Myocyte (in vitro differentiated cells): ENCODE measurements at regions not wholly inside any gene's neighbourhood (a gene's known extent, or its start where the extent isn't known, plus 50 kb on each side); places are given as distances from the start of the nearest gene placed in this dataset.

ENCODE experiments used
- DNase-seq: peaks from one replicate; pipeline ENCODE4 v3.0.0-alpha.2; 2012; ENCODE audit warnings: low read depth

DNA sequence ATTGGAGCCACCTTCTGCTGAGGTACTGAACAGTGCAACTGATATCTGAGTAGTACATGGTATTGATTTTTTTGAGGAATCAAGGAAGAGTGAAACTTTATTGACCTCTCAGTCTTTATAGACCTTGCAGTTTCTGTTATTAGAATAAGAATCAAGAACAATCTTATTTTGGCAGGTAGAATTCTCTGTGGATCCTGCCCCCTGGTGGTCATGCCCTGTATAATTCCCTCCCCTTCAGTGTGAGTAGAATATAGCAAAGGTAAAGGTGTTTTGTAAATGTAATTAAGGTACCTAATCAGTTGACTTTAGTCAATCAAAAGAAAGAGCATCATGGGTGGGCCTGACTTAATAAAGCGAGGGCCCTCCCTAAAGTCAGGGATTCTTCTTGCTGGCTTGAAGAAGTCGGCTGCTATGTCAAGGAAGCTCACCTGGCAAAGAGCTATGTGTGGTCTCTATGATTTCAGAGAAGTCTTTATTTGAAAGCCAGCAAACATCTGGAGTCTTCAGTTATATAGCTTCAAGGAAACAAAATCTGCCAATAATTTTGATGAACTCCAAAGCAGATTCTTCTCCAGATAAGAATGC is 142.8 kb downstream of the LSM5 start:
- DNase-seq, result peak; percentile 33

DNA sequence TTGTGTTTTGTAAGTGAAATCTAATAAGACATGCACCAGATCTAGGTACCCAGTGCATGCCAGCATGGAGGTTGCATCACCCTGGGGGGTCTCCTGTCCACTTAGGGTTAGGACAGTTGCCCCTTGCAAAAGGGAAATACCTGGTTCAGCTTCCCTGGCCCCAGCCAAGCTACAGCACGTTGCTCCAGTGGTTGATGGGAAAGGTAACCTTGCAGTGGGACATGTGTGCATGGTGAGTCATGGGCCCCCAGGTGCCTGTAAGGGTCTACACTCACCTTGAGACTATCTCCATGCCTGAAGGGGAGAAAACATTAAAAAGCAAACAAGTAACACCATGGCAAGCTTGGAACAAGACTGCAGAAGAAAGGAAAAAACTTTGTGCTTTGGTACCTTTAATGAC is 143.9 kb downstream of the LSM5 start:
- no peak for DNase-seq

DNA sequence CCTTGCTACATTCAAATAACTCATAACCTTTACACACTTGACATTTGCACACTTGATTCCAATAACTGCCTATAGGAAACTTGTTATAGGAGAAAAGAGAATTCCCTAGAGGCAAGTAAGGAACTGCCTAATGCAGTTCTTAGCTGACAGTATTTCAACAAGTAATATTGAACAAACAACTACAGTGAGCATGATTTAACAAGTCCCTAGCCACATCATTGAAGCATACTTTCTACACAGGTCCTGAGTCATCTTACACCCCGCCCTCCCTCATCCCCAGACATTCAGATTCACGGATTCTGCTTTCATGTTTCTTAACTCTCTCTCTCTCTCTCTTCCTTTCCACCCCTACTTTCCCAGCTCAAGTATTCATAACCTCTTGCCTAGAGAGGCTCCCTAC is 153.5 kb downstream of the LSM5 start:
- DNase-seq, result no peak

DNA sequence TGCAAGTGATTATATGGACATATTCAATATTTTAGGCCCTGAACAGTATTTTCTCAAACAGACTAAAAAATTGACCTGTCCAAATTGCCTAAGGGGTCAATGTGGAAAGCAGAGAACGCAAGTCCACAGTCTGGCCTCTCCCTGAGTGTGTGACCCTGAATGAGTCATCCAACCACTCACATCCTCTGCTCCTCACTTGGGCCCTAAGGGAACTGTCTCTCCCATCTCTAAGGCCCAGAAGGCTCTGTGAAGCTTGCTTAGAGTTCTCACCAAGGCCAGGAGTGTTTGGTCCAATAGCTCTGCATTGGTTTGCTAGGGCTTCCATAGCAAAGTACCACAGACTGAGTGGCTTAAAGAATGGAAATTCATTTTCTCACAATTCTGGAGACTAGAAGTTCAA is 155.1 kb downstream of the LSM5 start:
- peak; percentile 24 for DNase-seq

DNA sequence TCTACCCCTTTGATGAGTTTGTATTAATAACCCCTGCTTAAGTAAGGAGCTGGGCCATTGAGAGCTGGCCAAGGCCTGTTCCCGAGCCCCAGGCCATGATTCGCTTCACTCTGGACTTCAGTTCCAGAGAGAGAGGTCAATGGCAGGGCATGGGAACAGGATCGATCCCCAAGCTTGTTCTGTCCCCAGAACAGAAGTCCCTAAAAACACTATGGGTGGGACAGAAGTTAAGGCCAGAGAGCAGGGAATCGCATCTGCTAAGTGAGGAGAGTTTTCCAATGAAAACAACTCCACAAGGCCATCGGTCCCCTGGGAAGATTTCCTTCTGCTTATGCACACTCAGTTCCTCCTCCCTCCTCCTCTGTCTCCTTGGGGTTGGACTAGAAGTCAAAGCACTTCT is 159.6 kb downstream of the LSM5 start:
- no peak for DNase-seq

DNA sequence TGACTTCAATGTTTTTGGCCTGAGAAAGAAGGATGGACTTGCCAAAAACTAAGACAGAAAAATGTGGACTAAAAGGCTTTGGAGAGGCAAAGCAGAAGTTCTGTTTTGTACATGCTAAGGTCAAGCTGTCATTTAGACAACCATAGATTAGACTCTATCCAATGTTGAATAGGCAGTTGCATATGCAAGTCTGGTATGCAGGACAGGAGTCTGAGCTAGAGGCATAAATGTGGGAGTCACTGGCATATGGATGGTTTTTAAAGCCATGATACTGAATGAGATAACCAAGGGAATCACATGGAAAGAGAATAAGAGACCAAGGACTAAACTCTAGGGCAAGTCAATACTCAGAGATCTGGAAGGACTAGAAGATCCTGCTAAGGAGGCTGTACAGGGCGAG is 164.1 kb downstream of the LSM5 start:
- no peak for DNase-seq

DNA sequence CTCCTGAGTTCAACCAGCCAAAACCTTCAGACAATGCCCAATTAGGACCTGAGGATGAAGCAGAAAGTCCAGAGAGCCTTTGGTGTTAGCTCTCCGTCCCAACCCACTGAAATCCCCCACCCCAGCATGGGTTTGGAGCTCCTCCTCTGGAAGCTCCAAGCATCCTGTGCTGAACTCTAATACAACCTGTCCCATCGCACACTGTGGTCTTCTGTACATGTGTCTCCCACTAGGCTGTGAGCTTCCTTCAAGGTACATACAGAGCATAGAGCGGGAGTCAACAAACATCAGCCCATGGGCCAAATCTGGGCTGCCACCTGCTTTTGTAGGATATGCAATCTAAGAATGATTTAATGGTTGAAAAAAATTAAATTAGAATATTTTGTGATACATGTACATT is 166.5 kb downstream of the LSM5 start:
- no peak for DNase-seq

DNA sequence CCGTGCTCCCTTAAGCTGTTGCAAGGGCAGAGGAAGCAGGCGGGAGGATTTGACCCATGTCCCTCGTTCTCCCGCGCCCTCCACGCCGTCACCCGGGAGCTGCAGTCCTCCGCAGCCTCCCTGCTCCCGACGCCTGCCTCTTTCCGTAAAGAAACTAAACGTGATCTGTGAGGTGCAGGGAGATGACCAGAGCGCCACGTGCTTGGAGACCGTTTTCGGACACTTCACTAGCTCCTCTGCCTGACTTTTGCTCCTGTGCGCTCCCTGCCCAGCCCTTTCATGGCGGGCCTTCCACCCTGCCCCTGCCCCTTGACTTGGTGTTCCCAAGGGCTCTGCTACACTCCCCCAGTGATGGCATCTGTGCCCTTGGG is 171.2 kb downstream of the LSM5 start:
- no peak for DNase-seq

DNA sequence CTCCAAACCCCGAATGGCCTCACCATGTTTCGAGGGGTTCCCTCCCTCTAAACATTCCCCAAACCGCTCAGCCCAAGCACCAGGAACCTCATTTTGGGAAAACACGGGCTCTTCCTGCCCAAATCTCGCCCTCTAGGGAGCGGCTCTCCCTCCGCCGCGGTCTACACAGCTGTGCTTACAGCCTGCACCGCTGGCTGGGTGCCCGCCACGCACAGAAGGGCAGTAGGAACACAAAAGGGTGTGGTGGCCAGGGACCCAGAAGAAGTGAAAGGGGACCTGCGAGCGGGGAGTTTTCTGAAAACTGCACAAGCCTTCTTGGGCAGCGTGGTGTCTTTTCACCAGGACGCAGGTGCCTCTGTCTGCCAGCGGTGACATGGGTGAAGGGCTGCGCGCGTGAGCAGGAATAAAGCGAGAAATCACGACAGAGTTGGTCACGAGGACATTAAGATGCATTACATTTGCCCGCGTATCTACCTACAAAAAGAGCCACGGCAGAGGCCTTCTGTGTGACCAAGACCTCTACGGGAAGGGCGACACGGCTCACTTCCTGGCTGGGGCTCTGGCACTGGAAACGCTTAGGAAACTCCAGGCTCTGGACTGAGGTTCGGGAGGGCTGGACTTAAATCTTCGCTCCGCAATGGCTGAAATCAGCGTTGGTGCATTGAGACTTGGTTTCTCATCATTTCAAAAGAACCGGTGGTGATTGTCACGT is 171.7 kb downstream of the LSM5 start:
- DNase-seq, result no peak

DNA sequence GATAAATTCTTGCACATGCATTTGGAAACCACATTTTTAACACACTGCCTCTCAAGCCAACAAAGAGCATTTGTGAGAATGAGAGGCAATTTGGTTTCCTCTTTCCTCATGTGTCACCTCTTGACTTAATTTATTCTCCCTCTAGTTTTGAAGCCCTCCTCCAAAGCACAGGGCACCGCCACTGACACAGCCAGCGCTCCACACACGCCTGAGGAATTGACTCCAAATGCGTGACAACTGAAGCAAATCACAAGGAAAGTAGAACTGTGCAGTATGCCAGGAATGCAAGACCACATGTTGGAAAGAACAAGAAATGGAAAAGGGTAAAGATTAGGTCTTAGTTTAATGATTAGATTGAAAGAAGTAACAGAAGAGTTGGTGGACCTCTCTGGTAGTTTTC is 173.3 kb downstream of the LSM5 start:
- DNase-seq, result peak; percentile 5

DNA sequence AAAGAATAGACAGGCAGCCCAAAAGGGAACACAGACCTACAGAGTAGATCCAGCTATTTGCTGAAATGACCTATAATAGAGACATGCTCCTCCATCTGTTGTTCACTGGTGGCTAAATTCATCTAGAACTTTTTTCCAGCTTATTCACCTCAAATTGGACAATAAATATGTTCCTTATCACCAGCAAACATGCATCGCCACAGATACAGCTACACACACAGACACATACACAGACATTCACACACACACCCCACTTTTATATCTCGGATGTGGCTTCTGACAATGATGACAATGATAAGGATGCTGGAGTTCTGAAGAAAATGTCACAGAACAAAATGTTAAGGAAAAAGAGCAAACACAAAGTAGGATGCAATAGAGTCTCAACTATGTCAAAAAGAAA is 175.4 kb downstream of the LSM5 start:
- no peak for DNase-seq

DNA sequence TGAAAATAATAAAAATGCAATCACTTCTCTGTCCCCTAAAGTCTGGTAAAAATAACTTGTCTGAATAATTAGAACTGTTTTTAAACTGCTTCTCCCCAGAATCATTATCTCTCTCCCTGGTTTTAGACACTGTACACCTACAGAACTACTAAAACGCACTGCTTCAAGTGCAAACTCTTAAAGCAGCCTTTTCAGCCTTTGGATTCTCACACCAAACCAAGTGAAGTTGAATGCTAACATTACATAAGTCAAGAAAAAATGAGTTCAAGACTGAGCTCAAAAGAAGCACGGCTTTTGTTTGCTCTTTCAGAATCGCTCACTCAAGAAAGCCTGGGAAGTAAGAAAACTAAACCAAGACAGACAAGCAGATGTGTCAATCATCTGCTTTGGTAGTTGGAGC is 188.8 kb downstream of the LSM5 start:
- DNase-seq, result no peak

DNA sequence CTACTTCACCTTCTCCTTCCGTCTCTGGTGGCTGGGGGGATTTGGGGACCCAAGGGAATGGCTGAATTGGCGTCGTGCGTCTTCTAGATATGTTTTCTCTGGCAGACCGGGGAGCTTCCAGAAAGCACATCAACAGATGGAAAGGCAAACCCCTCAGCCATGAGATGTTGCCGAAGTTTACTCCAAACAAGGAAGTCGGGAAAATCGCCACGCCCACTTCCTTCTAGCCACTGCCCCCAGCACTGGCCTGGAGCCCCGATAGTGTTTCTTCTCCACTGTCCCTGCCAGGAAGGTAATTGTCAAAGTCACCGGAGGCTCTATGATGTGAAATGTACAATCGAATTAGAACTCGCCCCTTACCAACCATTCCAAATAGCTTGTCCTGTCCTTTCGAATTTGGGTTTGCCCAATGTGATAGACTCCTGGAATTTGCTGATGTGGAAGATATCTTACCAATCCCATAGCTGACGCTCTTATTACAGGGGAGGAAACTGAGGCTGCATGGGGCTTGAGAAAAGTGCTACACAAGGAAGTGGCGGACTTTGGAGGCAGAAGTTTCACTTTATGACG is 191.0 kb downstream of the LSM5 start:
- DNase-seq, result no peak

DNA sequence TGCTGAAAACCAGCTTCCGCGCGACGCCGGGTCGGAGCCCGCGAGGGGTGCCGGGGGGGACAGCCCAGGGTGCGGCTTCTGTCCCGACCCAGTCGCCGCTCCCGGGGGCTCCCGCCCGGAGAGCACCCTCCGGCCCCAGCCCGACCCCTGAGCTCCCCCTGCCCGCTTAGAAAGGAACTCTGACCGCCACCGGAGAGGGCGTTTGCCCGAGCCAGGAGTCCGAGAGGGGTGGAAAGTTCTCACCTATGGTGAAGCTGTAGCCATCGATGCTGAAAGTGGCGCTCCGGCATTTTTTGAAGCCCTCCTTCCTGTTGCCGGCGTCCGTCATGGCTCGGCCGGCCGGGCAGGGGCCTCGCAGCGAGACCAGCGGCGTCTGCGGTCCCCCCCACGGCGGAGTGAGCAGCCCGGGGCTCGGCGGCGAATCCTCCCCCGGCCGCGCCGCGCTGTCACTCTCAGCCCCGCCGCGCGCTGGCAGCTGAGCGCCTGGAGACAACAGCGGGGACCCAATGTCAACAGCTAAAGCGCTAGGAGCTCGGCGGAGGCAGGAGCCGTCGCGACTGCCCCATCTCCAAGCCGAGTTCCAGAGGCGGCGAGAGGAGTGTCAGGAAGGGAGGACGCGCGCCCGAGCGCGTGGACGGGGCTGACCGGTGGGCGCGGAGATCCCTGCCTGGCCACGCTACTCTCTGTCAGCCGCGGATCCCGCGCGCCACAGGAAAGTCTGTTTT is 191.6 kb downstream of the LSM5 start:
- DNase-seq, result no peak

DNA sequence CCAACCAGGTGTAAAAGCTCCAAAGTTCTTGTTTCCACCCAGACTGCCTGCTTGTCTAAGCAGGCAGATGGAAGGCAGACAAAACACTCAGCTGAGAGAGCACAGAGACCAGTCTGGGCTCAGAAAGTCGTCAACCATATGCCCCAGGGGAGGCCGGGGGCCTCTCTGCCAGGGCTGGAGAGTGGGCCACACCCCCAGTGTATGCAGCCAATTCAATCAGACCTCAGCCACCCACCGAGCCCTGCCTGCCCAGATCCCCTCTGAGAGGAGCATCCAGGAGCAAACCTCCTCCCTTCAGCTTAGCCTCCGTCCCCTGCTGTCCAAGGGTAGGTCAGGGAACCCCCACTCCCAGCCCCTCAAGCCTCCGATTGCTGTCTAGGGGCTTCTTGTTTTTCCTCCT is 196.3 kb downstream of the LSM5 start:
- DNase-seq, result no peak

DNA sequence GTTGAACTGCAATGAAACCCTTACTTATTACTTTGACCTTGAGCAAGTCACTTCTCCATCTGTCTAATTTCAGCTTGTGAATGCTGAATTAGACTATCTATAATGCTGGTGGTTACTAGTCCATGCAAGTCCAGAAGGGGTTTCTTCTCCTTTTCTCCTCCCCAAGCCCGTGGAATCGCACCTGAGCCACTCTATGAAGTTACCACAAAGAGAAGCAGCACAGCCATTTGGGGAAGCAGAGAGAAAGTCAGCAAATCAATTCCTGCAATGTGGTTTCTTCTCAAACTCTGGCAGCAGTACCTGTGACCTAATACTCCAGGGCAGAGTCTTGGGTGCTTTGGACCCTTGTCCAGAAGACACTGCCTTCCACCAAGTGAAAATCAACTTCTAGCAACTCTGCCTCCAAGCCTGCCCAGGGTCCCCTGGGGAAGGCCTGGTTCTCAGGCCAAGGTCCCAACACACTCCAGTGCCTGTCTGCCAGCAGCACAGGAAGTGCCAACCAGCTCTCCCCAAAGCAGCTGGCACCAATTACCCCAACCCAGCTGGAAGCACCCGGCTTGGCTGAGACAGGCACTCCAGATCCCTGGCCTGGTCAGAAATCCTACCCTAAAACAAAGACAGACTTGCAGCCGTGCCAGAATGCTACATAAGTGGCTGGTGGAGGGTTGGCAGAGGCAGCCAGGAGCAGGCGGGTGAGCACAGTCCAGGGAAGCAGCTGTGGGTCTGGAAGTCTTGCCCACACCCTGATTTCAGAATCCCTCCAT is 200.3 kb downstream of the LSM5 start:
- DNase-seq, result peak; percentile 17

DNA sequence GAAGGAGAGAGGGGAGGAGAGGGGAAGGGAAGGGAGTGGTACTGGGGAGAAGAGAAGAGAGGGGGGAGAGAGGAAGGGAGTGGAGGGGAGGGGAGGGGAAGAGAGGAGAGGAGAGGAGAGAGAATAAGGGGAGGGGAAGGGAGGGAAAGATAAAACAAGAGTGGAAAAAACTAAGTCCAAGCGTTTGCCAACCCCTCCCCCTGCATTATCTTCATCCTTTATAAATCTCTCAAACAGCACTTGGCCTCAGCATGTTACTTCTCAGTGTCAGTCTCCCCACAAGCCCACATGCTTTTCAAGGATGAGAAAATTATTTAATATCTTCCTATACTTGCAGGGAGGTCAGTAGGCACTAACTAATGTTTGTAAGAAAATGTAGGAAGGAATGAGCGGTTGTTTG is 204.5 kb downstream of the LSM5 start:
- no peak for DNase-seq

DNA sequence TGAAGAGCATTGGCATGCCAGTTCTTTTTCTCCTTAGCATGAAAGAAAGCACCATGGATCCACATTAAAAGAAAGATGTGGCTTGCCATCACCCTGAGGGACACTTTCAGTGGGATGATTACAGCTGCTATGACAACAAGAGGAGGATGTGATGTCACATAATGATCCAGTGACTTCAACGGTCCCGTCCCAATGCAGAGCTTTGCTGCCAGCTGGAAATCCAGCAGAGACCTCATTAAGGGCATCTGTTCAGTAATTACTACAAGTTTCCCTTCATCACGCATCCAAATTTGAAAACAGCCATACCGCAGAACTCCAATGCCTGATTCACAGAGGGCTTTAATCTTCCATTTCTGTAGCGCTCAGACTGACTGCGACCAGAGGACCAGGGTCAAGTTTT is 206.6 kb downstream of the LSM5 start:
- no peak for DNase-seq

DNA sequence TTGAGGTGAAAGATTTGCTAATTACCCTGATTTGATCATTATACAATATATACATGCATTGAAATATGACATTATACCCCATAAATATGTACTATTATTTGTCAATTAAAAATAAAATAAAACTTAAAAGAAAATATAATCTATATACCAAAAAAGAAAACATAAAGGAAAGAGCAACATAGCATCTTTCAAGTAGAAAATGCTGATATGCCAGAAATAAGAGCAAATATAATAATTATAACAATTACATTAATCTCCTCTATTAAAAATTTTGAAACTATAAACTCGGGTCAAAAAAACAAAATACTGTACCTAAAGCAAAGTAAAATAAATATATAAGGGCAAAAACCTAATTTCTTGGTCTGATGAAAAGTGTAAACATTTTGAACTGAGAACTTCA is 209.3 kb upstream of the PDE1C start:
- no peak for DNase-seq

DNA sequence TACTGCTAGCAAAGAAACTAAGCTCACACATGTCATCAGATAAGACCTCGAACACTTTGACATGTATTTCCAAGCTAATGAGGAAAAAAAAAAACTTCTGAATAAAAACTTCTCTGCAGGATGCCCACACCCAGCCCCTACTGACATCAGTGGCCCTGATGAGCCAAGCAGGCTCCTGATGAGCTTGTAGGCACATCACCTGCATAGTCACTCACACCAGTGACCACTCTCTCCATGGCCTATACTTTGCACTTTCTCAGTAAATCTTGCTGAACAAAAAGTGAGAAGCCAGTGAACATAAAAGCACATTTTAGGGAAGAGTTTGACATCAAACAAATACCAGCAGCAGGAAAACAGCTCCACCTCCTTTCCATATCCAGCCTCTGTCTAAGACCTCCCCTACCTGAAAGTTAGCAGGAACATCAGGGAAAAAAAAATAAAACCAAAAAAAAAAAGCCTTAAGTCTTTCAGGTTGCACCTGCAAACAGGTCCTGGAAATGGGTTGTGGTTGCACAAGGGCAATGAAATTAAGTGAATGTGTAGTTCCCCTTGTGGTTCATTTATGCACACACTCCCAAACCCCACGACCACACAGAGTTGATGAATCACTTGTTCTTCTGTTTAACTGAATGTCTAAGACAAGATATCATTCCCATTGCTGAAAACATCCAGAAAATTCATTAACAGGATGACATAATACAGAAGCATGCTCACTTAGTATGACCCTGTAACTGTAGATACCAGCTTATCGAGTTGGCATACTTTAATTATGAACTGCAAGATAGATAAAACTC is 205.2 kb upstream of the PDE1C start:
- DNase-seq, result no peak

DNA sequence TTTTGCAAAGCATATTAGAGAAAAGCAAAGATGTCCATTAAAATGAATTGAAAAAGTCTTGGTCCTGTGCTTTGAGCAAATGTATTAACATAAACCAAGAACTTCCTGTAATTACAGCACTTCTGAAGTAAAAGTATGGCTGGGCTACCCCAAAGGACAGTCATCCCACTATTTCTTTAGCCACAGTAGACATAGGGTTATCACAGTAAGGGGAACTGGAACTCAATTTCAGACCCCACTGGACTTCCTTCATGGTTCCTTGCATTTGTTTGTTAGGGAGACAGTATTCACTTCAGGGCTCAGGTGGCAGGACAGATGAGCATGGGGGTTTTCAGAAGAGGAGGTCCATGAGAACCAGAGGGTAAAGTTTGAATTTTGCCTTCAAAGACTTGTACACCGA is 203.1 kb upstream of the PDE1C start:
- no peak for DNase-seq
